Parathyroid adenoma (tissue), 2 donors: ENCODE measurements at regions not wholly inside any gene's neighbourhood (a gene's known extent, or its start where the extent isn't known, plus 50 kb on each side); places are given as distances from the start of the nearest gene placed in this dataset.

Experiments used
- H2AFZ ChIP-seq: fragments of 300-600 bp; sonication (generic); one replicate; pipeline ENCODE4 v1.7.0; 2017; ENCODE audit warnings: antibody characterized with exemption, mild to moderate bottlenecking
- H3K27ac ChIP-seq: fragments of 300-600 bp; sonication (generic); one replicate; pipeline ENCODE4 v1.7.0; 2017
- H3K27me3 ChIP-seq: fragments of 300-600 bp; sonication (generic); one replicate; pipeline ENCODE4 v1.7.0; 2017; ENCODE audit warnings: low read length; ENCODE audit not compliant: control insufficient read depth, insufficient read depth
- H3K36me3 ChIP-seq: fragments of 300-600 bp; sonication (generic); one replicate; pipeline ENCODE4 v1.7.0; 2017; ENCODE audit warnings: low read length; ENCODE audit not compliant: control insufficient read depth, insufficient read depth
- H3K4me1 ChIP-seq: fragments of 300-600 bp; sonication (generic); one replicate; pipeline ENCODE4 v1.7.0; 2017; ENCODE audit warnings: control low read depth
- H3K4me2 ChIP-seq: fragments of 300-600 bp; sonication (generic); one replicate; pipeline ENCODE4 v1.7.0; 2017; ENCODE audit warnings: low read length
- H3K4me3 ChIP-seq: fragments of 300-600 bp; sonication (generic); one replicate; pipeline ENCODE4 v1.7.0; 2017; ENCODE audit warnings: low read depth, low read length
- H3K79me2 ChIP-seq: fragments of 300-600 bp; sonication (generic); one replicate; pipeline ENCODE4 v1.7.0; 2017; ENCODE audit warnings: control low read depth
- H3K9ac ChIP-seq: fragments of 300-600 bp; sonication (generic); one replicate; pipeline ENCODE4 v1.7.0; 2017; ENCODE audit warnings: mild to moderate bottlenecking
- H3K9me3 ChIP-seq: fragments of 300-600 bp; sonication (generic); one replicate; pipeline ENCODE4 v1.7.0; 2017; ENCODE audit warnings: low read length; ENCODE audit not compliant: control insufficient read depth
- TF ChIP-seq, protein P1 (sequence below): fragments of 300-600 bp; sonication (generic); IDR thresholded peaks from one replicate; pipeline ENCODE4 v1.7.0; 2017; ENCODE audit warnings: antibody characterized with exemption, mild to moderate bottlenecking
- donor health status: primary hyperparathyroidism.

DNA sequence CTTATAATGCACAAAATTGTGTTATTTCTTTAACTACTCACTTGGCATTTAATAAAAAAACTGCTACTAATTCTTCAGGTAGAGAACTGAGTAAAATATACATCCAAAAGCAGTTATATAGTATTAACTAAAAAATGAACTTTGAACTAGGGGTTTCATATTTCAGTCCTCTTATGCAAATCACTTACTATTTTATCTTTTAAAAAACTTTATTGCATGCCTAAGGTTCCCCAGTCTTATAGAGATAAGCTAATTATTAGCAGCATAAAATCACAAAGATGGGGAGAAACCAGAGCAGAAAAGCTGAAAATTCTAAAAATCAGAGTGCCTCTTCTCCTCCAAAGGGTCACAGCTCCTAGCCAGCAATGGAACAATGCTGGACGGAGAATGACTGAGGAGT, 228.0 kb downstream of the CALCRL start:
- H3K9ac ChIP-seq: no peak overlapping the region
- TF ChIP-seq, protein P1, sequence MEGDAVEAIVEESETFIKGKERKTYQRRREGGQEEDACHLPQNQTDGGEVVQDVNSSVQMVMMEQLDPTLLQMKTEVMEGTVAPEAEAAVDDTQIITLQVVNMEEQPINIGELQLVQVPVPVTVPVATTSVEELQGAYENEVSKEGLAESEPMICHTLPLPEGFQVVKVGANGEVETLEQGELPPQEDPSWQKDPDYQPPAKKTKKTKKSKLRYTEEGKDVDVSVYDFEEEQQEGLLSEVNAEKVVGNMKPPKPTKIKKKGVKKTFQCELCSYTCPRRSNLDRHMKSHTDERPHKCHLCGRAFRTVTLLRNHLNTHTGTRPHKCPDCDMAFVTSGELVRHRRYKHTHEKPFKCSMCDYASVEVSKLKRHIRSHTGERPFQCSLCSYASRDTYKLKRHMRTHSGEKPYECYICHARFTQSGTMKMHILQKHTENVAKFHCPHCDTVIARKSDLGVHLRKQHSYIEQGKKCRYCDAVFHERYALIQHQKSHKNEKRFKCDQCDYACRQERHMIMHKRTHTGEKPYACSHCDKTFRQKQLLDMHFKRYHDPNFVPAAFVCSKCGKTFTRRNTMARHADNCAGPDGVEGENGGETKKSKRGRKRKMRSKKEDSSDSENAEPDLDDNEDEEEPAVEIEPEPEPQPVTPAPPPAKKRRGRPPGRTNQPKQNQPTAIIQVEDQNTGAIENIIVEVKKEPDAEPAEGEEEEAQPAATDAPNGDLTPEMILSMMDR: no peak
- no peak overlapping the region for H3K4me2 ChIP-seq
- no peaks in the 10 kb centered on the region for H3K9me3 ChIP-seq
- H2AFZ ChIP-seq: no peak overlapping the region
- H3K27me3 ChIP-seq: no peaks in the 10 kb centered on the region
- H3K36me3 ChIP-seq: no peaks in the 10 kb centered on the region
- H3K4me1 ChIP-seq: peaks cover 5% of the 10 kb centered on the region
- H3K4me3 ChIP-seq: no peak overlapping the region
- no peaks in the 10 kb centered on the region for H3K79me2 ChIP-seq
- H3K27ac ChIP-seq: no peak overlapping the region

DNA sequence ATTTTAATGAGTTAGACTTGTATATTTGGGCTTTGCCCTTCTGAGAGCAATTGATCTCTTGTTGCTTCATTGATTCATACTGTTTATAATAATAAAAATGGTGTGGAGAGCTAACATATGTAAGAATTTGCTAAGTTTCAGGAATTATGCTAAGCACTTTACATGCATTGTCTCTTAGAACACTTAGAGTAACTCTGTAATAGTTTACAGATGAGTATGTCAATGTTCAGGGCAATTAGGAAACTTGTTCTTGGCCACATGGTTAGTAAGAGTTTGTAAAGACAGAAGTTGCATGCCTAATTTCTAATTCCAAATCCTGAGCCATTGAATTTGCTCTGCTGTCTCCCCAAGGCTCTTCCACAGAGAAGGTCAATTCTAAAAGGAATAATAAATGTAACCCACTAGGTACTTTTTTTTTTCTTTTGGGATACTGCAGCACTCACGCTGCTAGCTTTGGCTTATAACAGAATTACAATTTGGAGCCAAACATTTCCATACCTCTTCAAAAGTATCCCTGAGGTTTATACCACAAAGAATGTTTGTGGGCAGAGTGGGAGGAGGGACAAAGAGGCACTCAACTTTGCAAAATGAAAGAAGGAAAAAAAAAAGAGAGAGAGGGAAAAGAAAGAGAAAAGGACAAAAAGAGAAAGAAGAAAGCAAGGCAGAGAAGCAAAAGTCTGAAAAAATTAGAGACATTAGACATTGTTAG, 232.4 kb downstream of the CALCRL start:
- no peak overlapping the region for H3K9ac ChIP-seq
- no peaks in the 10 kb centered on the region for H3K79me2 ChIP-seq
- peaks cover 5% of the 10 kb centered on the region for H3K4me1 ChIP-seq
- no peaks in the 10 kb centered on the region for H3K27me3 ChIP-seq
- no peak overlapping the region for H2AFZ ChIP-seq
- no peak overlapping the region for H3K4me3 ChIP-seq
- H3K4me2 ChIP-seq: no peak overlapping the region
- no peaks in the 10 kb centered on the region for H3K9me3 ChIP-seq
- TF ChIP-seq, protein P1: no peak
- H3K27ac ChIP-seq: no peak overlapping the region
- no peaks in the 10 kb centered on the region for H3K36me3 ChIP-seq

DNA sequence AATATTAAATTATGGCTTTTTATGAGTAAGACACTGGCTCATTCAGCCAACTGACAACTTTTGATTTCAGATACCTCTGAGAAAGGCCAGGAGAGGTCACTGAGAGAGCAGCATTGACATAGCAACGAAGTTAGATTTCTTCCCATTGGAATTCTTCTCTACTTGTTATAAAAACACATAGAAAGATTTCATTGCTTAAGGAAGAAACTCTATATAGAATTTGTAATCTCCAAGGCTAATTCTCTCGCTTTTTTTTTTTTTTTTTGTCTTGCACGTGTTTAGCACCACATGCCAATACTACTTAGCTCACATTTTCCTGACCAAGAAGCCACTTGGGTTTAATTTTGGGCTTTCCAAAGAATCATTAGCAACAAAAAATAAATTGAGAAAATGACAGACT, 233.7 kb downstream of the CALCRL start:
- no peak overlapping the region for H2AFZ ChIP-seq
- H3K27ac ChIP-seq: no peak overlapping the region
- no peak overlapping the region for H3K4me3 ChIP-seq
- TF ChIP-seq, protein P1: no peak
- H3K4me1 ChIP-seq: peaks cover 5% of the 10 kb centered on the region
- H3K4me2 ChIP-seq: no peak overlapping the region
- H3K36me3 ChIP-seq: no peaks in the 10 kb centered on the region
- no peak overlapping the region for H3K9ac ChIP-seq
- H3K9me3 ChIP-seq: no peaks in the 10 kb centered on the region
- H3K79me2 ChIP-seq: no peaks in the 10 kb centered on the region
- no peaks in the 10 kb centered on the region for H3K27me3 ChIP-seq

DNA sequence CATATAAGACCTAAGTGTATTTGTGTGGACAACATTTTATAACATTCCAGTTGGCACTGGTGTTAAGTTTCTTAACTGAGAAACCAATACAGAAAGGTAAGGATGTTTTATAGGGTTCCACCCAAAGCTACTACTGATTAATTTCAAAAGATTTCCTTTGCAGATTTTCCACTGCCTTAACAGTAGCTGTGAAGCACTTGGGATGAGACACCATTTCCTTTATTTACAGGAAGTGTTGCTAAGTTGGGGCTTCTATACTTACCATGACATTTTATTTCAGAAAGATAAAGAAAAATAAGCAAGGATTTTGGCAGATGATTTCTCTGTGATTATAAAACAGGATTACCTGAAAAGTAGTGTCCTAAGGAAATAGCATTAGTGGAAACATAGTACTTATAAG, 234.3 kb downstream of the CALCRL start:
- no peak overlapping the region for H3K9ac ChIP-seq
- H3K4me1 ChIP-seq: peaks cover 5% of the 10 kb centered on the region
- H3K79me2 ChIP-seq: no peaks in the 10 kb centered on the region
- H2AFZ ChIP-seq: no peak overlapping the region
- no peak overlapping the region for H3K27ac ChIP-seq
- no peaks in the 10 kb centered on the region for H3K27me3 ChIP-seq
- no peaks in the 10 kb centered on the region for H3K36me3 ChIP-seq
- no peak overlapping the region for H3K4me3 ChIP-seq
- TF ChIP-seq, protein P1: no peak
- no peak overlapping the region for H3K4me2 ChIP-seq
- H3K9me3 ChIP-seq: no peaks in the 10 kb centered on the region

DNA sequence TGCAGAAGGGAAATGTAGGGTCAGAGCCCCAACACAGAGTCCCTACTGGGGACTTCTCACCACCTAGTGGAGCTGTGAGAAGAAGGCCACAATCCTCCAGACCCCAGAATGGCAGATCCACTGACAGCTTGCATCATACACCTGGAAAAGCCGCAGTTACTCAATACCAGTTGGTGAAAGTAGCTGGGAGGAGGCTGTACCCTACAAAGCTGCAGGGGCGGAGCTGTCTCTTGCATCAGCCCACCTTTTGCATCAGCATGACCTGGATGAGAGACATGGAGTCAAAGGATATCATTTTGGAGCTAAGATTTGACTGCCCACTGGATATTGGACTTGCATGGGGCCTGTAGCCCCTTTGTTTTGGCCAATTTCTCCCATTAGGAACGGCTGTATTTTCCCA, 237.3 kb downstream of the CALCRL start:
- H3K27ac ChIP-seq: no peak overlapping the region
- H3K4me1 ChIP-seq: no peaks in the 10 kb centered on the region
- H3K9me3 ChIP-seq: no peaks in the 10 kb centered on the region
- no peak overlapping the region for H3K9ac ChIP-seq
- no peak overlapping the region for H3K4me3 ChIP-seq
- no peaks in the 10 kb centered on the region for H3K36me3 ChIP-seq
- H3K4me2 ChIP-seq: no peak overlapping the region
- H3K79me2 ChIP-seq: no peaks in the 10 kb centered on the region
- H3K27me3 ChIP-seq: no peaks in the 10 kb centered on the region
- no peak overlapping the region for H2AFZ ChIP-seq
- TF ChIP-seq, protein P1: no peak
